Astrocyte (in vitro differentiated cells and primary cell): ENCODE measurements at regions not wholly inside any gene's neighbourhood (a gene's known extent, or its start where the extent isn't known, plus 50 kb on each side); places are given as distances from the start of the nearest gene placed in this dataset.

Experiments
- DNase-seq: peaks from one replicate; pipeline ENCODE4 v3.0.0-alpha.2; 2010; ENCODE audit warnings: low read depth
- FAIRE-seq: peaks from 2 replicates; lab custom pipeline; 2011; peaks lifted over from hg19 to GRCh38; lab: Jason Lieb, UNC
- H2AFZ ChIP-seq: 2 replicates; pipeline ENCODE4 v1.6.0; 2012; ENCODE audit warnings: low read depth, low read length, inconsistent platforms
- H3K27ac ChIP-seq: 2 replicates; pipeline ENCODE4 v1.5.1; 2011; ENCODE audit warnings: low read depth, low read length, inconsistent platforms
- H3K27me3 ChIP-seq: 2 replicates; pipeline ENCODE4 v1.6.0; 2011; ENCODE audit warnings: low read length, inconsistent platforms; ENCODE audit not compliant: insufficient read depth
- H3K36me3 ChIP-seq: 2 replicates; pipeline ENCODE4 v1.5.1; 2011; ENCODE audit warnings: low read length, inconsistent platforms; ENCODE audit not compliant: insufficient read depth
- H3K4me1 ChIP-seq: 2 replicates; pipeline ENCODE4 v1.5.1; 2011; ENCODE audit warnings: low read length, inconsistent platforms; ENCODE audit not compliant: insufficient read depth
- H3K4me2 ChIP-seq: 2 replicates; pipeline ENCODE4 v1.6.0; 2012; ENCODE audit warnings: low read length, inconsistent platforms
- H3K4me3 ChIP-seq: 2 replicates; pipeline ENCODE4 v1.5.1; 2011; ENCODE audit warnings: low read depth, mild to moderate bottlenecking, low read length, inconsistent platforms; ENCODE audit not compliant: insufficient read depth
- H3K79me2 ChIP-seq: 2 replicates; pipeline ENCODE4 v1.6.0; 2012; ENCODE audit warnings: mild to moderate bottlenecking, low read length, inconsistent platforms; ENCODE audit not compliant: insufficient read depth
- H3K9ac ChIP-seq: 2 replicates; pipeline ENCODE4 v1.6.0; 2012; ENCODE audit warnings: mild to moderate bottlenecking, low read length, inconsistent platforms
- H3K9me3 ChIP-seq: 2 replicates; pipeline ENCODE4 v1.5.1; 2012; ENCODE audit warnings: low read depth, mild to moderate bottlenecking, low read length, inconsistent platforms; ENCODE audit not compliant: insufficient read depth
- H4K20me1 ChIP-seq: 2 replicates; pipeline ENCODE4 v1.6.0; 2012; ENCODE audit warnings: low read length, inconsistent platforms; ENCODE audit not compliant: insufficient read depth
- H3K27ac Mint-ChIP-seq: one replicate; pipeline ENCODE4 v1.8.0; 2021; ENCODE audit warnings: mild to moderate bottlenecking, mixed read lengths; ENCODE audit not compliant: unreplicated experiment
- H3K27me3 Mint-ChIP-seq: one replicate; pipeline ENCODE4 v1.8.0; 2021; ENCODE audit warnings: low read depth, mixed read lengths; ENCODE audit not compliant: unreplicated experiment
- H3K36me3 Mint-ChIP-seq: one replicate; pipeline ENCODE4 v1.8.0; 2021; ENCODE audit warnings: low read depth, mixed read lengths; ENCODE audit not compliant: unreplicated experiment
- H3K4me1 Mint-ChIP-seq: one replicate; pipeline ENCODE4 v1.8.0; 2021; ENCODE audit warnings: low read depth, mixed read lengths; ENCODE audit not compliant: unreplicated experiment
- H3K4me3 Mint-ChIP-seq: one replicate; pipeline ENCODE4 v1.8.0; 2021; ENCODE audit warnings: mild to moderate bottlenecking, moderate library complexity, mixed read lengths; ENCODE audit not compliant: unreplicated experiment
- H3K9me3 Mint-ChIP-seq: one replicate; pipeline ENCODE4 v1.8.0; 2021; ENCODE audit warnings: mild to moderate bottlenecking, mixed read lengths; ENCODE audit not compliant: unreplicated experiment
- EZH2 ChIP-seq: IDR thresholded peaks from 2 replicates; pipeline ENCODE4 v1.6.1; 2012; ENCODE audit warnings: mild to moderate bottlenecking, low read length, inconsistent platforms; ENCODE audit not compliant: insufficient read depth
- TF ChIP-seq, protein P1 (sequence below): IDR thresholded peaks from 2 replicates; pipeline ENCODE4 v1.5.1; 2011; ENCODE audit warnings: low read depth, mild to moderate bottlenecking, inconsistent platforms, low read length, moderate library complexity; ENCODE audit not compliant: insufficient read depth

DNA sequence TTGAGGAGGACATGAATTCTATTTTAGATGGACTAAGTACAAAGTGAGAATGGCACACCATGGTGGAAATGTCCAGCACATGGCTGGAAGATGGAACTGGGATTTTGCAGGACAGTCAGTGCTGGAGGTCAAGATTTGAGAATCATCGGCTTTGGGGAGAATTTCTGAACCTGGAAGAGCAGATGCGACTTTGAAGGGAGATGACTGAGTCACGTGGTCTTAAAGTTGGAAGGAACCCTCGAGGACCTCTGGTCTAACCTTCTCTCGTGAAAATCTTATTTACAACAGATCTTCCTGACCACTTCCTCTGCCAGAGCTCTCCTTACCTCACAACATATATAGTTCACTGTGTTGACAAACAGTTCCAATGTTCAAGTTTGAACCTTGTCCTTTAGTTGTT is 415.4 kb downstream of the ATP23 start:
- no peaks in the 10 kb centered on the region for H3K27me3 Mint-ChIP-seq
- TF ChIP-seq, protein P1, sequence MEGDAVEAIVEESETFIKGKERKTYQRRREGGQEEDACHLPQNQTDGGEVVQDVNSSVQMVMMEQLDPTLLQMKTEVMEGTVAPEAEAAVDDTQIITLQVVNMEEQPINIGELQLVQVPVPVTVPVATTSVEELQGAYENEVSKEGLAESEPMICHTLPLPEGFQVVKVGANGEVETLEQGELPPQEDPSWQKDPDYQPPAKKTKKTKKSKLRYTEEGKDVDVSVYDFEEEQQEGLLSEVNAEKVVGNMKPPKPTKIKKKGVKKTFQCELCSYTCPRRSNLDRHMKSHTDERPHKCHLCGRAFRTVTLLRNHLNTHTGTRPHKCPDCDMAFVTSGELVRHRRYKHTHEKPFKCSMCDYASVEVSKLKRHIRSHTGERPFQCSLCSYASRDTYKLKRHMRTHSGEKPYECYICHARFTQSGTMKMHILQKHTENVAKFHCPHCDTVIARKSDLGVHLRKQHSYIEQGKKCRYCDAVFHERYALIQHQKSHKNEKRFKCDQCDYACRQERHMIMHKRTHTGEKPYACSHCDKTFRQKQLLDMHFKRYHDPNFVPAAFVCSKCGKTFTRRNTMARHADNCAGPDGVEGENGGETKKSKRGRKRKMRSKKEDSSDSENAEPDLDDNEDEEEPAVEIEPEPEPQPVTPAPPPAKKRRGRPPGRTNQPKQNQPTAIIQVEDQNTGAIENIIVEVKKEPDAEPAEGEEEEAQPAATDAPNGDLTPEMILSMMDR = no peak
- no peak for TF ChIP-seq EZH2
- Histone ChIP-seq H3K9me3 (no peaks in the 10 kb centered on the region), H3K4me3 (no peak overlapping the region), H3K27ac (no peak overlapping the region), H3K4me1 (no peaks in the 10 kb centered on the region), H3K9ac (no peak overlapping the region), H3K27me3 (no peaks in the 10 kb centered on the region), H4K20me1 (no peaks in the 10 kb centered on the region), H3K36me3 (no peaks in the 10 kb centered on the region), H3K79me2 (no peaks in the 10 kb centered on the region), H3K4me2 (no peak overlapping the region), H2AFZ (no peak overlapping the region)
- no peaks in the 10 kb centered on the region for H3K4me1 Mint-ChIP-seq
- DNase-seq (no peak), FAIRE-seq (no peak)
- no peaks in the 10 kb centered on the region for H3K9me3 Mint-ChIP-seq
- no peak overlapping the region for H3K4me3 Mint-ChIP-seq
- no peaks in the 10 kb centered on the region for H3K36me3 Mint-ChIP-seq
- H3K27ac Mint-ChIP-seq = no peak overlapping the region

DNA sequence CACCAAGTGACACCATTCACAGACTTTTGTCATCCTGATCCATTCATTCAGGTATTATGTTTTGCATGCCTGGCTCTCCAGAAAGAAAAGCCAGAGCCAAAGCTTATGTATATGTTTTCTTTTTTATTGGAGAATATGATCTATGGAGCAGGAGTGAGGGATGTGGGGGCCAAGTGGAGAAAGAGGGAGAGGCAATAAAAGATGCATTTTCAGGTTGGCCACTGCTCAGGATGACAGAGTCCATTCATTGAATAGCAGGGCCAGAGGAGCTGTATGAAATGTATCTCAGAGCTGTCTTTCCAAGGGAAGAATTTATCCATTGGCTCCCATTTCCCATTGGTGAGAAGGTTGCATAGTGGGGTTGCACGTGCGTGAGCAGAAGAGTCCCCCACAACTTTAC is 416.1 kb downstream of the ATP23 start:
- Histone ChIP-seq H3K4me3 (no peak overlapping the region), H3K4me1 (no peaks in the 10 kb centered on the region), H3K4me2 (no peak overlapping the region), H3K79me2 (no peaks in the 10 kb centered on the region), H3K9me3 (no peaks in the 10 kb centered on the region), H3K27ac (no peak overlapping the region), H4K20me1 (no peaks in the 10 kb centered on the region), H3K9ac (no peak overlapping the region), H2AFZ (no peak overlapping the region), H3K27me3 (no peaks in the 10 kb centered on the region), H3K36me3 (no peaks in the 10 kb centered on the region)
- Mint-ChIP-seq H3K4me1 (no peaks in the 10 kb centered on the region), H3K27ac (no peak overlapping the region), H3K4me3 (peak overlapping the region; percentile 11), H3K27me3 (no peaks in the 10 kb centered on the region), H3K36me3 (no peaks in the 10 kb centered on the region), H3K9me3 (no peaks in the 10 kb centered on the region)
- no peak for TF ChIP-seq EZH2
- TF ChIP-seq, protein P1 = no peak
- FAIRE-seq (no peak), DNase-seq (no peak)

DNA sequence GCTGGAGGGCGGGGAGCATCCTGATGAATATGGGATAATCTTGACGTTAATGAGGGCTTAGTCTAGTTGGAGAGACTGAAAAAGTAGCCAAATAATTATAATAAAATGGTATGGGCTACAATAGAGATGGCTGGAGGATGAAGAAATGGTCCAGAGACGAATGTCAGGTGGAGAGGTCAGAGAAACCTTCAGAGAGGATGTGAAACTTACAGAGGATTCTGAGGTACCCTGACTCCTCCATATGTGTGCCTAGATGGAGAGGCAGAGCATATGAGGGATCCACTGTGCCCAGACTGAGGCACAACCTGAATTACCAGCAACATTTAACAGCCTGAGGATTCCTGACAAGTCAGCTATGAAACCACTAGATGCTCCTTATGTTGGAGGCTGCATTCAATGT is 417.0 kb downstream of the ATP23 start:
- Histone ChIP-seq H3K4me1 (no peaks in the 10 kb centered on the region), H3K36me3 (no peaks in the 10 kb centered on the region), H3K27me3 (no peaks in the 10 kb centered on the region), H3K9me3 (no peaks in the 10 kb centered on the region), H3K27ac (no peak overlapping the region), H2AFZ (no peak overlapping the region), H3K79me2 (no peaks in the 10 kb centered on the region), H4K20me1 (no peaks in the 10 kb centered on the region), H3K4me2 (no peak overlapping the region), H3K9ac (no peak overlapping the region), H3K4me3 (no peak overlapping the region)
- H3K4me1 Mint-ChIP-seq = peaks cover 5% of the 10 kb centered on the region
- H3K9me3 Mint-ChIP-seq = peaks cover 3% of the 10 kb centered on the region
- DNase-seq (no peak), FAIRE-seq (no peak)
- no peak overlapping the region for H3K4me3 Mint-ChIP-seq
- no peaks in the 10 kb centered on the region for H3K36me3 Mint-ChIP-seq
- no peaks in the 10 kb centered on the region for H3K27me3 Mint-ChIP-seq
- no peak for TF ChIP-seq EZH2
- TF ChIP-seq, protein P1 = no peak
- H3K27ac Mint-ChIP-seq = no peak overlapping the region
